GM19043 (cell line): ENCODE measurements at regions not wholly inside any gene's neighbourhood (a gene's known extent, or its start where the extent isn't known, plus 50 kb on each side); places are given as distances from the start of the nearest gene placed in this dataset.

Experiments used
- ATAC-seq: cut with Tn5 transposase; IDR thresholded peaks from one replicate; pipeline ENCODE4 v1.9.1; 2021; ENCODE audit warnings: low read depth; ENCODE audit not compliant: unreplicated experiment

DNA sequence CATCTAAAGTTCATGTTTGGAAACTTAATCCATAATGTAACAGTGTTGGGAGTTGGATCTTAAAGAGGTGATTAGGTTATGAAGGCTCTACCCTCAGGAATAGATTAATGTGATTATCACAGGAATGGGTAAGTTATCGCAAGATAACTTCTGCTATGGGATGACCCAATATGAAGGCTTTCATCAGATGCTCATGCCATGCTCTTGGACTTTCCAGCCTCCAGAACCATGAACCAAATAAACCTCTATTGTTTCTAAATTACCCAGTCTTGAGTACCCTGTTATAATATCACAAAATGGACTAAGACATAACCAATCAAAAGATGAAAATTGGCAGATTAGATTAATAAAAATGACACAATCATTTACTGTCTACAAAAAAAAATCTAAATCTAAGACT lies 906.9 kb upstream of the SOX9 start:
- no peak for ATAC-seq

GRCh38 chr17:71217769-71218168 lies 903.1 kb upstream of the SOX9 start:
- no peak for ATAC-seq

- no peak for ATAC-seq
Measured at GRCh38 chr17:71224824-71225575, 895.8 kb upstream of the SOX9 start.

DNA sequence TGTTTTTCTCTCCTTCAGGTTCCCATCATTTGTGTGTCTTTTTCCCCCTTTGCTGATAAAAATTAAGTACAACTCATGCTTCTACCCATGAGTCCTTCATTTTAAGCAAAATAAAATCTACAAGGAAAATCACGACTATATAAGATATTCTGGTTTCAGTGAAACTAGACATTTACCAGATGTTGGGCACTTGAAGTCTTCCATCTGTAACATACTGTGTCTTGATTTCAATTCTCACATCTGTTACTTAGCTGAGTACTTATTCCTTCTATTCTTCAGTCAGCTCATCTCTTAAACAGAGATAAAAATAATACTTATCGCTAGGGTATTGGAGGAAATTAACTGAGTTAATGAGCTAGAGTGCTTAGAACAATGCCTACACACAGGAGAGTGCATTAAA lies 893.0 kb upstream of the SOX9 start:
- no peak for ATAC-seq

- no peak for ATAC-seq
Measured at GRCh38 chr17:71229070-71229469, 891.8 kb upstream of the SOX9 start.

DNA sequence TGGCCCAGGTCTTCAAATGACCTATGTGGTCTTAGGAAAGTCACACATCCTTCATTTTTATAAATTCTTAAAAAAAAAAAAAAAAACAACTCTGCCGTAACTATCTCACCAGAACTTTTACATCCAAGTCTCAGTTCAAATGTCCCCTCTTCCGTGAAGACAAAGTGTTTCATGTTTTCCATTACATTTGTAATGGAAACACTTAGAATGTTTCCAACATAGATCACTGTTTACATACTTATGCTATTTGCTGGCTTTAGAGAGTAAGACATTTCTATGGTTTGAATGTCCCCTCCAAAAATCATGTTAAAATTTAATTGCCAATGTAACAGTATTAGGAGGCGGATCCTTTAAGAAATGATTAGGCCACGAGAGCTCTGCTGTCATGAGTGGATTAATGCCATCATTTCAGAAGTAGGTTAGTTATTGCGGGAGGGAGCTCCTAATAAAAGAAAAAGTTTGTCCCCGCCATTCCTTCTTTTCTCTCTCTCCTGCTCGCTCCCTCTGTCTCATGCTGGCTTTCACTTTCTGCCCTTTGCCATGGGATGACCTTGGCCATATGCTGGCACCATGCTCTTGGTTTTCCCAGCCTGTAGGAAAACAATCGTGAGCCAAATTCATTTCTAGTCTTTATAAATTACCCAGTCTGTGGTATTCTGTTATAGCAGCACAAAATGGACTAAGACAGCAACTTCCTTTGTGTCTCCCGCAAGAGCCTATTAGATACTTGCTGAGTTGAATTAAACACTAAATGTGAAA lies 887.8 kb upstream of the SOX9 start:
- no peak for ATAC-seq

DNA sequence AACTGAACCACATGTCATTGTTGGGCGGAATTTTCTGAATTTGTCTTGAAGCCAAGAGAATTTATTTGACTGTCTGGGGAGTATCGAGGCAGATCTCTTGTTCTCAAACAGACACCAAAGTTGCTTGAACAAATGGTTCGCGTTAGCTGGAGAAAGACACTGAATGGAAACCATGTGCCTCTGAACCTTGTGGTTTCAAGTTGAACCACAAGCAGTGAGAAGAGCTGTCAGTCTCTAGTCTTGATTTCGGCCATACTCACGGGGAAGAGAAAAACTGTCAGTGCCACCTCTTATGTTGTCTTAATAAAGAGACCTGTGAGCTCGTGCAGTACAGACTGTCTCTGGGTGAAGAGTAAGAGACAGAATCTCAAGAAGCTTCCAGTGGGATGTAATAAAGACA lies 886.5 kb upstream of the SOX9 start:
- ATAC-seq: no peak

- ATAC-seq: no peak
Measured at GRCh38 chr17:71237903-71238538, 882.8 kb upstream of the SOX9 start.

- ATAC-seq: no peak
Measured at GRCh38 chr17:71247441-71248015, 873.3 kb upstream of the SOX9 start.

GRCh38 chr17:71251276-71251675 lies 869.5 kb upstream of the SOX9 start:
- ATAC-seq: no peak

GRCh38 chr17:71251951-71252350 lies 868.9 kb upstream of the SOX9 start:
- no peak for ATAC-seq

GRCh38 chr17:71252436-71252835 lies 868.4 kb upstream of the SOX9 start:
- ATAC-seq: no peak

GRCh38 chr17:71257096-71257495 lies 863.7 kb upstream of the SOX9 start:
- no peak for ATAC-seq

GRCh38 chr17:71260366-71260940 lies 860.4 kb upstream of the SOX9 start:
- no peak for ATAC-seq

DNA sequence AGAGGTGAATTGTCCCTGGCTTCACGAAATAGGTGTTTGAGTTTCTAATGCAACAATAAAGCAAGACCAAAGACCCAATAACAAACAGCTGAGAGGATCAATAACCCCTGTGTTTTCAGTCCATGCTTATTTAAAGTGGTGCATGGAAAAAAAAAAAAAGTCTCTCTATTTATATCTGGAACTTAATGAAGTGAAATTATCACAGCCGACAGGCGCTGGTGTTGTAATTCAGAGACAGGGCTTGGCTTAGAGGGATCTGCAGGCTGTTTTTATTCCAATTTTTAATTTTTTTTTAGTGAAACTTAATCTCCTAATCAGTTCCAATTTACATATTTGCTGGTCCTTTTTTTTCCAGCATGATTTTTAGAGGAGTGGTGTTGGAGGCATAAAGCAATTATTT lies 858.2 kb upstream of the SOX9 start:
- no peak for ATAC-seq

DNA sequence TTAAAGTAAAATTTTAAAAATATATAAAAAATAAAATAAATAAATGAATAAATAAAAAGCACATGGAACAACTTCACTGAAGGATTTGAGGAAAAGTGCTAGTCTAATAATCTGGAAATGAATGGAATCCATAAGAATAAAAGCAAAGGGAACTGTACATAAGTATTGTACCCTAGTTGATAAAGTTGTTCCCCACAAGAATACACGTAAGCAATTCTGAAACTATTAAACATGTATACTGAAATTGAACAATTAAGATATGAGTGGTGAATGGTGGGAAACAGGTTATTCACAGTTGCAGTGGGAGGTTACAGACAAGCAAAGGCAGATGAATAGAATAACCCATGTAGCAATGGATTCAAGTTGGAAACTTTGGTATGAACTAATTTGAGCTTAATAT lies 853.2 kb upstream of the SOX9 start:
- ATAC-seq: no peak

- ATAC-seq: no peak
Measured at GRCh38 chr17:71269201-71269600, 851.6 kb upstream of the SOX9 start.

- no peak for ATAC-seq
Measured at GRCh38 chr17:71273441-71273840, 847.4 kb upstream of the SOX9 start.

DNA sequence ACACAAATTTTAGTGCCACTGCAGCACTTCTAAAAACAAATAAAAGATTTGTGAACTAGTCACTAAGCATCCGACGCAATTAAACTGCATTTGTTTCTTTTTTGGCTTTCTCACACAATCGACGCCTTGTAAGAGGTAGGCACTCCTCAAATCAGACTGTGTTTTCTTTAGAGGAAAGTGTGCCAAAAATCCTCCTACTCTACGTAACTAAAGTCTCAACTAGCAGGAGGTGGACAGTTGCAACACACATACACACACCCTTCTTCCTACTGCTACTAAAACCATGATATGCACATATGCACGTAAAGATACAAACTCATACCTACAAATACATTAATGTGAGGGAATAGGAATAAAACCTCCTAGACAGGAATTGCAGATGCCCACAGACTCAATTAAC lies 844.7 kb upstream of the SOX9 start:
- ATAC-seq: no peak

DNA sequence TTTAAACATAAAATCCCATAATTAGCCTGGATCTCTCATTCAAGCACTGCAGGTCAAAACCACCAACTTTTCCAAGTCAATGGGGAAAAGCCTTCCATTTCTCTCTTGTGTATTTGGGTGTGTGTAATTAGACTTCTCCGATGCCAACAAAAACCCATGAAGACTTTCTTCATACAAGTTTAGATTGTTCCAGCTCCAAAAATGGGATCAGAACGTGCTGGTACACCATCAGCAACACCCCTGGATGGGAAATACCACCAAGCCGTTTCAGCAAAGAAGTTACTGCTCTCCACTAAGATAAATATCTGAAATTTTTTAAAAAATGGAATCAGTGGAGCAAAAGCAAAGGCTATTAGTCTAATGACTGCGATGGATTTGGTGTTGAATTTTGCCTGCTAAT lies 837.3 kb upstream of the SOX9 start:
- no peak for ATAC-seq
